Loucy (cell line): ENCODE measurements at regions not wholly inside any gene's neighbourhood (a gene's known extent, or its start where the extent isn't known, plus 50 kb on each side); places are given as distances from the start of the nearest gene placed in this dataset.

ENCODE experiments used
- CTCF ChIP-seq: fragments of 200-600 bp; sonication (generic); conservative IDR thresholded peaks from 2 replicates; pipeline ENCODE4 v1.5.1; 2014; ENCODE audit warnings: mild to moderate bottlenecking, antibody characterized with exemption, low read length
- EZH2phosphoT487 ChIP-seq: fragments of 200-600 bp; IDR thresholded peaks from 2 replicates; pipeline ENCODE4 v1.6.1; 2018; ENCODE audit warnings: antibody characterized with exemption, mild to moderate bottlenecking, moderate library complexity, borderline replicate concordance

- no peak for TF ChIP-seq CTCF
- no peak for TF ChIP-seq EZH2phosphoT487
Observed at GRCh38 chr14:65808390-65808789, 395.9 kb downstream of the FUT8 start.
